GM12878 (cell line): ENCODE measurements at regions not wholly inside any gene's neighbourhood (a gene's known extent, or its start where the extent isn't known, plus 50 kb on each side); places are given as distances from the start of the nearest gene placed in this dataset.

Experiments used
- ATAC-seq: fragments of 200-7000 bp; cut with Tn5 transposase; 3 replicates; pipeline ENCODE4 v1.9.1; 2020; ENCODE audit warnings: mild to moderate bottlenecking, moderate library complexity
- BruUV-seq: library from RNA; stranded (reverse); fragments of 400-500 nt; replicated peaks from 2 replicates; lab custom pipeline; 2021; lab: Mats Ljungman, UMichigan
- CTCF ChIA-PET: fragments of 300-600 bp; sonication (Branson Sonifier 250); formaldehyde crosslinking; extraction: SDS; loops from one replicate; lab custom pipeline; 2021; ENCODE audit warnings: inconsistent platforms; lab: Yijun Ruan, JAX
- POLR2A ChIA-PET: fragments of 350-600 bp; formaldehyde crosslinking; extraction: SDS; loops from one replicate; lab custom pipeline; 2021; ENCODE audit warnings: inconsistent platforms; lab: Charles Lee
- RAD21 ChIA-PET: fragments of 300-600 bp; sonication (Branson Sonifier 250); formaldehyde crosslinking; loops from one replicate; lab custom pipeline; 2023; ENCODE audit warnings: antibody characterized with exemption; ENCODE audit not compliant: unreplicated experiment; lab: Charles Lee
- SMC1A ChIA-PET: fragments of 300-600 bp; sonication (Branson Sonifier 250); formaldehyde crosslinking; loops from one replicate; lab custom pipeline; 2023; ENCODE audit not compliant: unreplicated experiment, uncharacterized antibody; lab: Charles Lee
- DNase-seq: peaks from one replicate; pipeline ENCODE4 v3.0.0-alpha.2; 2011; ENCODE audit warnings: low read depth, low spot score
- FAIRE-seq: peaks from 3 replicates; lab custom pipeline; 2011; peaks lifted over from hg19 to GRCh38; lab: Jason Lieb, UNC
- H2AFZ ChIP-seq: 2 replicates; pipeline ENCODE4 v1.6.0; 2011; ENCODE audit warnings: low read depth, low read length, control low read depth; ENCODE audit not compliant: control insufficient read depth
- H3K27ac ChIP-seq: 2 replicates; pipeline ENCODE4 v1.5.1; 2011; ENCODE audit warnings: control low read depth; ENCODE audit not compliant: control insufficient read depth, insufficient read depth
- H3K27me3 ChIP-seq, 2 experiments: replicated peaks in 1 of 2; 2 replicates each; pipeline versions ENCODE4 v1.6.0 to v1.6.1; 2011; ENCODE audit warnings: low read length in 1 of 2; ENCODE audit not compliant: control insufficient read depth in 2 of 2, insufficient read depth in 2 of 2
- H3K36me3 ChIP-seq, 2 experiments: 2 replicates each; pipeline ENCODE4 v1.5.1; 2011; ENCODE audit warnings: low read length in 1 of 2; ENCODE audit not compliant: control insufficient read depth in 2 of 2, insufficient read depth in 2 of 2
- H3K4me1 ChIP-seq: 2 replicates; pipeline ENCODE4 v1.6.1; 2011; ENCODE audit warnings: mild to moderate bottlenecking, low read length, moderate library complexity, mixed read lengths; ENCODE audit not compliant: control insufficient read depth, insufficient read depth
- H3K4me2 ChIP-seq: 2 replicates; pipeline ENCODE4 v1.6.0; 2011; ENCODE audit warnings: control low read depth; ENCODE audit not compliant: control insufficient read depth, insufficient read depth
- H3K4me3 ChIP-seq: fragments of 200-600 bp; sonication (generic); 2 replicates; pipeline ENCODE4 v1.5.1; 2016
- H3K79me2 ChIP-seq: 2 replicates; pipeline ENCODE4 v1.6.0; 2011; ENCODE audit warnings: low read length; ENCODE audit not compliant: control insufficient read depth, insufficient read depth
- H3K9ac ChIP-seq: 2 replicates; pipeline ENCODE4 v1.8.0; 2011; ENCODE audit warnings: low read length, control low read depth, mixed read lengths; ENCODE audit not compliant: control insufficient read depth, insufficient read depth
- H3K9me3 ChIP-seq: replicated peaks from 3 replicates; pipeline ENCODE4 v1.5.1; 2011; ENCODE audit warnings: mild to moderate bottlenecking, low read length; ENCODE audit not compliant: control insufficient read depth, insufficient read depth
- H4K20me1 ChIP-seq: 2 replicates; pipeline ENCODE4 v1.6.0; 2011; ENCODE audit not compliant: control insufficient read depth, insufficient read depth
- BCLAF1 ChIP-seq: fragments of 450-650 bp; IDR thresholded peaks from 2 replicates; pipeline ENCODE4 v1.6.1; 2017; ENCODE audit warnings: antibody characterized with exemption, mild to moderate bottlenecking, moderate library complexity
- CEBPB ChIP-seq, 2 experiments: fragments of 150-350 bp in 1 of 2; IDR thresholded peaks; 2 replicates each; pipeline ENCODE4 v1.6.1; 2012 to 2014; ENCODE audit warnings: low read depth in 2 of 2, low read length in 2 of 2, borderline replicate concordance in 1 of 2, inconsistent platforms in 1 of 2
- NFYA ChIP-seq: IDR thresholded peaks from 2 replicates; pipeline ENCODE4 v1.6.1; 2011; ENCODE audit warnings: low read depth, mild to moderate bottlenecking, low read length, improper control_type of control experiment, borderline replicate concordance
- NFYB ChIP-seq: IDR thresholded peaks from 2 replicates; pipeline ENCODE4 v1.6.1; 2011; ENCODE audit warnings: low read depth, mild to moderate bottlenecking, low read length, improper control_type of control experiment, moderate library complexity; ENCODE audit not compliant: insufficient read depth
- NR2C2 ChIP-seq: IDR thresholded peaks from 2 replicates; pipeline ENCODE4 v1.6.1; 2011; ENCODE audit warnings: borderline replicate concordance, low read depth; ENCODE audit not compliant: control insufficient read depth, insufficient read length
- RAD21 ChIP-seq: IDR thresholded peaks from 2 replicates; pipeline ENCODE4 v1.6.1; 2011; ENCODE audit warnings: mild to moderate bottlenecking, low read depth, low read length, moderate library complexity; ENCODE audit not compliant: insufficient read depth
- SMARCA5 ChIP-seq: fragments of 450-650 bp; IDR thresholded peaks from 2 replicates; pipeline ENCODE4 v1.6.1; 2017; ENCODE audit warnings: mild to moderate bottlenecking
- SREBF2 ChIP-seq: IDR thresholded peaks from 2 replicates; pipeline ENCODE4 v1.6.1; 2012; ENCODE audit warnings: mild to moderate bottlenecking, low read length
- ZBTB4 ChIP-seq: fragments of 450-650 bp; formaldehyde crosslinking; IDR thresholded peaks from 2 replicates; pipeline ENCODE4 v1.4.0; 2022; ENCODE audit warnings: mild to moderate bottlenecking, moderate library complexity
- ZSCAN29 ChIP-seq: fragments of 450-650 bp; IDR thresholded peaks from 2 replicates; pipeline ENCODE4 v1.6.1; 2017; ENCODE audit warnings: mild to moderate bottlenecking, moderate library complexity
- WGBS: methylation state at CpG from one replicate; pipeline ENCODE4 v1.1.6; 2016; ENCODE audit warnings: low lambda C conversion rate; ENCODE audit not compliant: insufficient replicate concordance, insufficient coverage; ENCODE audit errors: missing lambda C conversion rate; 5-methylcytosine and 5-hydroxymethylcytosine counted together
- in situ Hi-C: fragments of 300-500 bp; cut with MboI; formaldehyde crosslinking; loops from 9 replicates; pipeline ENCODE4 v1.14.3; 2018; ENCODE audit warnings: mixed read lengths
- intact Hi-C: fragments of 100-400 bp; cut with micrococcal nuclease; formaldehyde crosslinking; loops from one replicate; pipeline ENCODE4 v1.14.2; 2022; ENCODE audit not compliant: unreplicated experiment
- TF ChIP-seq, protein P1 (sequence below): IDR thresholded peaks from 2 replicates; pipeline ENCODE4 v1.6.1; 2011; ENCODE audit warnings: low read depth, low read length, improper control_type of control experiment, borderline replicate concordance
- TF ChIP-seq, protein P2 (sequence below): IDR thresholded peaks from 2 replicates; pipeline ENCODE4 v1.6.1; 2011; ENCODE audit warnings: borderline replicate concordance, low read depth, mild to moderate bottlenecking, moderate library complexity, low read length; ENCODE audit not compliant: insufficient read depth, poor library complexity, severe bottlenecking

- Histone ChIP-seq H3K4me3 (no peak overlapping the region), H3K27ac (no peak overlapping the region), H2AFZ (no peak overlapping the region), H3K4me2 (no peak overlapping the region), H3K9ac (no peak overlapping the region), H3K79me2 (no peaks in the 10 kb centered on the region), H3K36me3 (no peaks in the 10 kb centered on the region), H3K4me1 (no peaks in the 10 kb centered on the region), H3K9me3 (no peaks in the 10 kb centered on the region), H3K27me3 (no peaks in the 10 kb centered on the region), H4K20me1 (no peaks in the 10 kb centered on the region)
- POLR2A ChIA-PET: no interaction called here
- ATAC-seq (no peak), DNase-seq (no peak), FAIRE-seq (no peak)
- RAD21 ChIA-PET: no interaction called here
- in situ Hi-C loops: no loop called here
- intact Hi-C loops: no loop called here
- WGBS: 0% methylated on average over 1 of the region's 1 CpG
- SMC1A ChIA-PET: no interaction called here
- CTCF ChIA-PET: interaction anchor here (1.5 kb wide), 1 partner anchor 43 kb away, joined by 3 read pairs; no protein-coding TSS in a partner anchor
- BruUV-seq: no TSS peak
- no peak for TF ChIP-seq RAD21
- TF ChIP-seq, protein P1, sequence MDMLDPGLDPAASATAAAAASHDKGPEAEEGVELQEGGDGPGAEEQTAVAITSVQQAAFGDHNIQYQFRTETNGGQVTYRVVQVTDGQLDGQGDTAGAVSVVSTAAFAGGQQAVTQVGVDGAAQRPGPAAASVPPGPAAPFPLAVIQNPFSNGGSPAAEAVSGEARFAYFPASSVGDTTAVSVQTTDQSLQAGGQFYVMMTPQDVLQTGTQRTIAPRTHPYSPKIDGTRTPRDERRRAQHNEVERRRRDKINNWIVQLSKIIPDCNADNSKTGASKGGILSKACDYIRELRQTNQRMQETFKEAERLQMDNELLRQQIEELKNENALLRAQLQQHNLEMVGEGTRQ: no peak
- TF ChIP-seq, protein P2, sequence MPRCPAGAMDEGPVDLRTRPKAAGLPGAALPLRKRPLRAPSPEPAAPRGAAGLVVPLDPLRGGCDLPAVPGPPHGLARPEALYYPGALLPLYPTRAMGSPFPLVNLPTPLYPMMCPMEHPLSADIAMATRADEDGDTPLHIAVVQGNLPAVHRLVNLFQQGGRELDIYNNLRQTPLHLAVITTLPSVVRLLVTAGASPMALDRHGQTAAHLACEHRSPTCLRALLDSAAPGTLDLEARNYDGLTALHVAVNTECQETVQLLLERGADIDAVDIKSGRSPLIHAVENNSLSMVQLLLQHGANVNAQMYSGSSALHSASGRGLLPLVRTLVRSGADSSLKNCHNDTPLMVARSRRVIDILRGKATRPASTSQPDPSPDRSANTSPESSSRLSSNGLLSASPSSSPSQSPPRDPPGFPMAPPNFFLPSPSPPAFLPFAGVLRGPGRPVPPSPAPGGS: no peak
- TF ChIP-seq NR2C2: no peak
- TF ChIP-seq ZBTB4: no peak
- no peak for TF ChIP-seq CEBPB (IDR thresholded peaks at IDR 0.05; ENCODE audit: borderline replicate concordance in 1 of 2, low read depth in 2 of 2, low read length in 2 of 2)
- TF ChIP-seq NFYB: no peak
- TF ChIP-seq BCLAF1: no peak
- TF ChIP-seq SREBF2: no peak
- no peak for TF ChIP-seq NFYA
- no peak for TF ChIP-seq ZSCAN29
- no peak for TF ChIP-seq SMARCA5
Observed at GRCh38 chr1:209291715-209292114, 291.8 kb upstream of the CAMK1G start.
